Loucy (cell line): ENCODE measurements at regions not wholly inside any gene's neighbourhood (a gene's known extent, or its start where the extent isn't known, plus 50 kb on each side); places are given as distances from the start of the nearest gene placed in this dataset.

Experiments used
- CTCF ChIP-seq: fragments of 200-600 bp; sonication (generic); conservative IDR thresholded peaks from 2 replicates; pipeline ENCODE4 v1.5.1; 2014; ENCODE audit warnings: mild to moderate bottlenecking, antibody characterized with exemption, low read length
- EZH2phosphoT487 ChIP-seq: fragments of 200-600 bp; IDR thresholded peaks from 2 replicates; pipeline ENCODE4 v1.6.1; 2018; ENCODE audit warnings: antibody characterized with exemption, mild to moderate bottlenecking, moderate library complexity, borderline replicate concordance

- no peak for TF ChIP-seq CTCF
- TF ChIP-seq EZH2phosphoT487, result no peak
These were observed 413.3 kb downstream of the PRDM2 start for GRCh38 chr1:14113271-14113670.
